Endothelial cell of umbilical vein (primary cell): ENCODE measurements at regions not wholly inside any gene's neighbourhood (a gene's known extent, or its start where the extent isn't known, plus 50 kb on each side); places are given as distances from the start of the nearest gene placed in this dataset.

ENCODE experiments used
- BruUV-seq: library from RNA; stranded (reverse); fragments of 400-500 nt; replicated peaks from 2 replicates; lab custom pipeline; 2021; lab: Mats Ljungman, UMichigan
- CTCF ChIA-PET: fragments of 300-600, 350-600 bp; sonication (Branson Sonifier 250); formaldehyde crosslinking; loops from one replicate; lab custom pipeline; 2021; ENCODE audit warnings: antibody characterized with exemption, inconsistent platforms; lab: Charles Lee
- POLR2A ChIA-PET: fragments of 300-600, 350-600 bp; sonication (Branson Sonifier 250); formaldehyde crosslinking; loops from one replicate; lab custom pipeline; 2021; ENCODE audit warnings: antibody characterized with exemption, inconsistent platforms; lab: Charles Lee
- DNase-seq: peaks from one replicate; pipeline ENCODE4 v3.0.0-alpha.2; 2011; ENCODE audit warnings: low read depth, low spot score
- FAIRE-seq: peaks from 2 replicates; lab custom pipeline; 2011; peaks lifted over from hg19 to GRCh38; lab: Jason Lieb, UNC
- H2AFZ ChIP-seq: 2 replicates; pipeline ENCODE4 v1.6.0; 2012; ENCODE audit warnings: low read depth, low read length, control low read depth, inconsistent platforms
- H3K27ac ChIP-seq: 2 replicates; pipeline ENCODE4 v1.5.1; 2011; ENCODE audit warnings: low read depth, mild to moderate bottlenecking, control low read depth, low read length, moderate library complexity; ENCODE audit not compliant: insufficient read depth
- H3K27me3 ChIP-seq, 2 experiments: 2 replicates each; pipeline versions ENCODE4 v1.6.0 to v1.6.1; 2011; ENCODE audit warnings: low read length in 2 of 2, mixed read lengths in 1 of 2; ENCODE audit not compliant: control insufficient read depth in 2 of 2, insufficient read depth in 2 of 2
- H3K36me3 ChIP-seq, 2 experiments: 2 replicates in 1 of 2; 3 replicates in 1 of 2; pipeline ENCODE4 v1.5.1; 2011; ENCODE audit warnings: low read length in 2 of 2, mild to moderate bottlenecking in 1 of 2, moderate library complexity in 1 of 2; ENCODE audit not compliant: control insufficient read depth in 2 of 2, insufficient read depth in 2 of 2; ENCODE audit errors: extremely low read depth in 1 of 2
- H3K4me1 ChIP-seq: 3 replicates; pipeline ENCODE4 v1.5.1; 2011; ENCODE audit warnings: mild to moderate bottlenecking, low read length; ENCODE audit not compliant: control insufficient read depth, insufficient read depth; ENCODE audit errors: extremely low read depth
- H3K4me2 ChIP-seq: 2 replicates; pipeline ENCODE4 v1.6.1; 2011; ENCODE audit warnings: low read length, control low read depth, mixed read lengths; ENCODE audit not compliant: insufficient read depth
- H3K4me3 ChIP-seq, 3 experiments: fragments of 200-600 bp in 1 of 3; sonication (generic), shearing (Covaris generic) in 1 of 3; replicated peaks in 1 of 3; 2 replicates each; pipeline ENCODE4 v1.5.1; 2011 to 2016; ENCODE audit warnings: control low read depth in 3 of 3, low read length in 3 of 3, mild to moderate bottlenecking in 2 of 3, inconsistent platforms in 1 of 3, low read depth in 1 of 3, moderate library complexity in 1 of 3; ENCODE audit not compliant: insufficient read depth in 1 of 3
- H3K79me2 ChIP-seq: 2 replicates; pipeline ENCODE4 v1.6.0; 2012; ENCODE audit warnings: low read length, inconsistent platforms; ENCODE audit not compliant: control insufficient read depth, insufficient read depth
- H3K9ac ChIP-seq: replicated peaks from 2 replicates; pipeline ENCODE3; 2011; ENCODE audit warnings: low read length, control low read depth; ENCODE audit not compliant: insufficient read depth; ENCODE audit errors: extremely low read depth
- H3K9me1 ChIP-seq: replicated peaks from 3 replicates; pipeline ENCODE4 v1.6.0; 2011; ENCODE audit warnings: mild to moderate bottlenecking, low read length; ENCODE audit not compliant: control insufficient read depth, insufficient read depth; ENCODE audit errors: extremely low read depth
- H3K9me3 ChIP-seq: replicated peaks from 2 replicates; pipeline ENCODE4 v1.5.1; 2012; ENCODE audit warnings: low read length, inconsistent platforms; ENCODE audit not compliant: control insufficient read depth, insufficient read depth
- H4K20me1 ChIP-seq: replicated peaks from 2 replicates; pipeline ENCODE3; 2011; ENCODE audit warnings: mild to moderate bottlenecking, low read length; ENCODE audit not compliant: control insufficient read depth, insufficient read depth; ENCODE audit errors: extremely low read depth
- CTCF ChIP-seq, 2 donors: IDR thresholded peaks; 1 replicate in 1 of 2; 2 replicates in 1 of 2; pipeline ENCODE4 v1.5.1; 2011; ENCODE audit warnings: low read length in 2 of 2, mild to moderate bottlenecking in 2 of 2, moderate library complexity in 2 of 2, control low read depth in 1 of 2, inconsistent platforms in 1 of 2, low read depth in 1 of 2; ENCODE audit not compliant: insufficient read depth in 1 of 2; ENCODE audit errors: extremely low read depth in 1 of 2
- EZH2 ChIP-seq: IDR thresholded peaks from 2 replicates; pipeline ENCODE4 v1.6.1; 2012; ENCODE audit warnings: borderline replicate concordance, low read depth, mild to moderate bottlenecking, moderate library complexity, low read length, inconsistent platforms; ENCODE audit not compliant: severe bottlenecking
- FOS ChIP-seq: IDR thresholded peaks from 2 replicates; pipeline ENCODE4 v1.6.1; 2011; ENCODE audit warnings: mild to moderate bottlenecking, low read length, moderate library complexity, borderline replicate concordance; ENCODE audit not compliant: insufficient read depth
- GATA2 ChIP-seq: IDR thresholded peaks from 2 replicates; pipeline ENCODE4 v1.7.0; 2011; ENCODE audit warnings: low read depth, mild to moderate bottlenecking, moderate library complexity, mixed read lengths, low read length; ENCODE audit not compliant: insufficient read length, insufficient read depth
- JUN ChIP-seq: IDR thresholded peaks from 2 replicates; pipeline ENCODE4 v1.6.1; 2011; ENCODE audit warnings: borderline replicate concordance, low read depth; ENCODE audit not compliant: insufficient read length, insufficient read depth
- MAX ChIP-seq: IDR thresholded peaks from 2 replicates; pipeline ENCODE4 v1.6.1; 2011; ENCODE audit not compliant: insufficient read depth, insufficient read length
- MYC ChIP-seq: IDR thresholded peaks from one replicate; pipeline ENCODE4 v1.6.1; 2011; ENCODE audit warnings: mild to moderate bottlenecking, low read depth, low read length
- POLR2A ChIP-seq: IDR thresholded peaks from 2 replicates; pipeline ENCODE4 v1.6.1; 2012; ENCODE audit warnings: low read depth, mild to moderate bottlenecking, control low read depth, low read length
- POLR2AphosphoS5 ChIP-seq: IDR thresholded peaks from 2 replicates; pipeline ENCODE4 v1.6.1; 2012; ENCODE audit warnings: low read depth, mild to moderate bottlenecking, control low read depth, low read length, moderate library complexity; ENCODE audit not compliant: insufficient read depth
- dilution Hi-C: fragments of 300-500 bp; cut with MboI; formaldehyde crosslinking; loops from one replicate; pipeline ENCODE4 v1.15.0; 2019; ENCODE audit warnings: low sequenced_read_pairs; ENCODE audit not compliant: extremely low pct_ligation_motif_present
- intact Hi-C: fragments of 100-400 bp; cut with micrococcal nuclease; formaldehyde crosslinking; loops from one replicate; pipeline ENCODE4 v1.10.0; 2022

- intact Hi-C loops = no loop called here
- FAIRE-seq = no peak
Observed at GRCh38 chr2:80942766-80943165, 638.2 kb upstream of the LRRTM1 start.

More at GRCh38 chr2:80942766-80943165, 638.2 kb upstream of the LRRTM1 start:
- H3K36me3 ChIP-seq = no peaks in the 10 kb centered on the region
- no peak overlapping the region for H3K4me2 ChIP-seq
- no peak overlapping the region for H3K4me3 ChIP-seq
- dilution Hi-C loops = no loop called here
- no peaks in the 10 kb centered on the region for H3K27me3 ChIP-seq
- H3K4me1 ChIP-seq = no peaks in the 10 kb centered on the region
- H3K9me3 ChIP-seq = peaks cover 4% of the 10 kb centered on the region
- ChIA-PET CTCF (no interaction called here), POLR2A (no interaction called here)
- no peaks in the 10 kb centered on the region for H4K20me1 ChIP-seq
- DNase-seq = no peak
- H3K9ac ChIP-seq = no peak overlapping the region
- no TSS peak for BruUV-seq
- H2AFZ ChIP-seq = no peak overlapping the region
- no peak for TF ChIP-seq POLR2A
- no peak for TF ChIP-seq JUN
- no peak for TF ChIP-seq CTCF (IDR thresholded peaks at IDR 0.05; ENCODE audit: extremely low read depth in 1 of 2, insufficient read depth in 1 of 2, low read depth in 1 of 2, low read length in 2 of 2)
- no peak for TF ChIP-seq FOS
- no peak for TF ChIP-seq MYC
- TF ChIP-seq EZH2 = no peak
- no peak for TF ChIP-seq POLR2AphosphoS5
- no peak for TF ChIP-seq GATA2
- TF ChIP-seq MAX = no peak
- no peak overlapping the region for H3K27ac ChIP-seq
- H3K79me2 ChIP-seq = no peaks in the 10 kb centered on the region
- H3K9me1 ChIP-seq = no peaks in the 10 kb centered on the region
